Activated T-cell treated with anti-CD3 and anti-CD28 coated beads for 1 hour (primary cell): ENCODE measurements at regions not wholly inside any gene's neighbourhood (a gene's known extent, or its start where the extent isn't known, plus 50 kb on each side); places are given as distances from the start of the nearest gene placed in this dataset.
"Not testable (repeated sequence)": the region's sequence is repeated elsewhere in the genome, so short reads cannot be mapped to it uniquely, and the experiment has no call there.

Experiments
- DNase-seq: peaks from one replicate; pipeline ENCODE4 v3.0.0-alpha.2; 2020; ENCODE audit warnings: low read depth

GRCh38 chr9:117649126-117649525 lies 55.1 kb upstream of the TLR4 start:
- no peak for DNase-seq

- no peak for DNase-seq
These were observed 59.1 kb upstream of the TLR4 start for GRCh38 chr9:117644932-117645636.

- peak; percentile 17 for DNase-seq
These were observed 59.9 kb upstream of the TLR4 start for GRCh38 chr9:117644133-117644931.

GRCh38 chr9:117643288-117643654 lies 60.9 kb upstream of the TLR4 start:
- DNase-seq: no peak

GRCh38 chr9:117642571-117643287 lies 61.5 kb upstream of the TLR4 start:
- not testable (repeated sequence) for DNase-seq

- no peak for DNase-seq
These were observed 67.5 kb upstream of the TLR4 start for GRCh38 chr9:117636681-117637080.

- no peak for DNase-seq
These were observed 79.0 kb upstream of the TLR4 start for GRCh38 chr9:117625154-117625553.

- no peak for DNase-seq
These were observed 80.1 kb upstream of the TLR4 start for GRCh38 chr9:117624106-117624505.

- DNase-seq: no peak
These were observed 81.9 kb upstream of the TLR4 start for GRCh38 chr9:117622347-117622746.

GRCh38 chr9:117616431-117616831 lies 87.8 kb upstream of the TLR4 start:
- DNase-seq: no peak

GRCh38 chr9:117612317-117612716 lies 91.9 kb upstream of the TLR4 start:
- no peak for DNase-seq

- DNase-seq: no peak
These were observed 106.2 kb upstream of the TLR4 start for GRCh38 chr9:117597977-117598376.

- DNase-seq: no peak
These were observed 107.5 kb upstream of the TLR4 start for GRCh38 chr9:117596678-117597077.

GRCh38 chr9:117595650-117596049 lies 108.6 kb upstream of the TLR4 start:
- DNase-seq: no peak

GRCh38 chr9:117587263-117587662 lies 116.9 kb upstream of the TLR4 start:
- DNase-seq: no peak

- DNase-seq: no peak
These were observed 130.1 kb upstream of the TLR4 start for GRCh38 chr9:117574099-117574498.

GRCh38 chr9:117564839-117565238 lies 139.4 kb upstream of the TLR4 start:
- no peak for DNase-seq

- no peak for DNase-seq
These were observed 142.4 kb upstream of the TLR4 start for GRCh38 chr9:117561761-117562160.

- DNase-seq: peak; percentile 9
These were observed 141.2 kb upstream of the ASTN2 start for GRCh38 chr9:117555964-117556629.

- no peak for DNase-seq
These were observed 138.0 kb upstream of the ASTN2 start for GRCh38 chr9:117552811-117553210.

GRCh38 chr9:117551171-117551570 lies 136.3 kb upstream of the ASTN2 start:
- DNase-seq: no peak

GRCh38 chr9:117549444-117549843 lies 134.6 kb upstream of the ASTN2 start:
- no peak for DNase-seq
